Ovary (tissue), 7 donors: ENCODE measurements at regions not wholly inside any gene's neighbourhood (a gene's known extent, or its start where the extent isn't known, plus 50 kb on each side); places are given as distances from the start of the nearest gene placed in this dataset.

Source experiments
- DNase-seq, 5 donors: peaks; one replicate each; pipeline ENCODE4 v3.0.0-alpha.2; 2019 to 2020
- H3K27ac ChIP-seq, 2 donors: fragments of 200-600 bp; one replicate each; pipeline versions ENCODE4 v1.5.1 to v1.8.0; 2019 to 2022
- H3K27me3 ChIP-seq: fragments of 200-600 bp; one replicate; pipeline ENCODE4 v1.8.0; 2022
- H3K36me3 ChIP-seq: fragments of 200-600 bp; sonication (generic); one replicate; pipeline ENCODE4 v1.5.1; 2019
- H3K4me1 ChIP-seq: one replicate; pipeline ENCODE4 v1.8.1; 2013; ENCODE audit warnings: mild to moderate bottlenecking, moderate library complexity; ENCODE audit not compliant: insufficient read depth
- H3K4me3 ChIP-seq: fragments of 200-600 bp; sonication (generic); one replicate; pipeline ENCODE4 v1.5.1; 2017
- H3K9me3 ChIP-seq, 2 donors: fragments of 200-600 bp in 1 of 2; sonication (generic) in 1 of 2; one replicate each; pipeline versions ENCODE4 v1.5.1 to v1.8.1; 2013 to 2019; ENCODE audit warnings: mild to moderate bottlenecking in 1 of 2, moderate library complexity in 1 of 2
- CTCF ChIP-seq, 3 donors: fragments of 450-650 bp in 2 of 3; fragments of 200-600 bp in 1 of 3; IDR thresholded peaks; one replicate each; pipeline versions ENCODE4 v1.5.1 to v1.8.0; 2016 to 2022; ENCODE audit warnings: antibody characterized with exemption in 3 of 3, mild to moderate bottlenecking in 1 of 3
- EP300 ChIP-seq: sonication (generic); formaldehyde crosslinking; IDR thresholded peaks from one replicate; pipeline ENCODE4 v1.6.1; 2017; ENCODE audit warnings: antibody characterized with exemption
- POLR2A ChIP-seq: fragments of 450-650 bp; IDR thresholded peaks from one replicate; pipeline ENCODE4 v1.6.1; 2017; ENCODE audit warnings: antibody characterized with exemption, mild to moderate bottlenecking, moderate library complexity
- WGBS, 3 donors: extraction: QIAGEN DNeasy Blood & Tissue Kit in 1 of 3; methylation state at CpG; one replicate each; pipeline versions ENCODE4 v1.1.5 to v1.1.7; 2013 to 2017; 5-methylcytosine and 5-hydroxymethylcytosine counted together
- intact Hi-C, 4 donors: fragments of 100-400 bp; cut with DNase I; formaldehyde crosslinking; loops; one replicate each; pipeline versions ENCODE4 v1.11.0 to v1.15.1; 2022 to 2023
- donor health status: DM: no; HTN: no; CAD: no; lungs with moderate emphysema.
- donor health status: DM: no; HTN: no; CAD: no.
- donor health status: Bipolar disorder and iron deficiency.
- donor health status: DM: no; HTN: no; CAD: no.
- donor health status: DM: yes; HTN: yes; CAD: no.

DNA sequence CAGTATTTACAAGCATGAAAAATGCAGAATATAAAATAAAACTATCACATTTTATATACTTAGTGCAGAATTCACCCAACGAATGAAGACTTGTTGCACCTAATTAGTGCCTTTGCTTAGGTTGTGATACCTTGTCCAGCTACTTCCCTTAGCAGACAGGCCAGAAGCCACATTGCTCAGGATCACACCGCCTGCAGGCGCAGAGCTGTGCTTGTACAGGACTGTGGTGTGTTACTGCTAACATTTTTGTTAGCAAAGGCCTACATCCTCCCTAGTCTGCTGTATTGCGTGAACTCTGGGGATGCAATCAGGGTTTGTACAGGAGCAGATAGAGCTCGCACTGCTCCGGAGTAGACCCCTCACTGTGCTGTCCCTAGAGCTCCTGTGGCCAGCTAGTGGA, 336.9 kb downstream of the CBLN2 start:
- Histone ChIP-seq H3K4me3 (no peak overlapping the region), H3K27ac (no peak overlapping the region), H3K27me3 (no peaks in the 10 kb centered on the region), H3K4me1 (no peaks in the 10 kb centered on the region), H3K36me3 (no peaks in the 10 kb centered on the region), H3K9me3 (no peaks in the 10 kb centered on the region)
- DNase-seq = no peak
- intact Hi-C loops = no loop called here
- WGBS, 3 donors = 73 to 86% (median 85%) methylated on average over 6 of the region's 6 CpGs
- no peak for TF ChIP-seq POLR2A
- no peak for TF ChIP-seq EP300
- TF ChIP-seq CTCF (IDR thresholded peaks at IDR 0.05) = no peak

GRCh38 chr18:72206814-72207213, 337.3 kb downstream of the CBLN2 start:
- H3K36me3 ChIP-seq = no peaks in the 10 kb centered on the region
- TF ChIP-seq POLR2A (no peak), EP300 (no peak), CTCF (IDR thresholded peaks at IDR 0.05) (no peak)
- WGBS, 3 donors = 48 to 75% (median 65%) methylated on average over 1 of the region's 1 CpG
- no peak overlapping the region for H3K27ac ChIP-seq
- no peaks in the 10 kb centered on the region for H3K9me3 ChIP-seq
- no peaks in the 10 kb centered on the region for H3K27me3 ChIP-seq
- no peak overlapping the region for H3K4me3 ChIP-seq
- DNase-seq = no peak
- H3K4me1 ChIP-seq = no peaks in the 10 kb centered on the region
- intact Hi-C loops = no loop called here

DNA sequence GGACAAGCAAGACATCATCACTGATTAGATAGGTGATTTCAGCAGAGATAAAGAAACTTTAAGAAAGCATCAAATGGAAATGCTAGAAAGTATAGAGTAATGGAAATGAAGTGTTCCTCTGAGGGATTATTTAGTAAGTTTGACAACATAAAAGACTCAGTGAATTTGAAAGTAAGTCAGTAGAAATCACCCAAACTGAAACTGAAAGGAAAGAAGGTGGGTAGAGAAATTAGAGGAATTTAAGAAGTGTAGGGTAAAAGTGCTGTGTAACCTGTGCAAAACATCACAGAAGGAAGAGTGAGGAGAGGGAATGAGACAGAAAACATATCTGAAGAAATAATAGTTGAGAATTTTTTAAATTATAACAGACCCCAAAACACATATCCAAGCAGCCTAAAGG, 343.1 kb downstream of the CBLN2 start:
- intact Hi-C loops = no loop called here
- H3K36me3 ChIP-seq = no peaks in the 10 kb centered on the region
- H3K4me1 ChIP-seq = no peaks in the 10 kb centered on the region
- no peaks in the 10 kb centered on the region for H3K9me3 ChIP-seq
- no peak for TF ChIP-seq POLR2A
- no peak for TF ChIP-seq EP300
- no peak for TF ChIP-seq CTCF (IDR thresholded peaks at IDR 0.05)
- no peak overlapping the region for H3K27ac ChIP-seq
- DNase-seq = no peak
- H3K4me3 ChIP-seq = no peak overlapping the region
- H3K27me3 ChIP-seq = no peaks in the 10 kb centered on the region

DNA sequence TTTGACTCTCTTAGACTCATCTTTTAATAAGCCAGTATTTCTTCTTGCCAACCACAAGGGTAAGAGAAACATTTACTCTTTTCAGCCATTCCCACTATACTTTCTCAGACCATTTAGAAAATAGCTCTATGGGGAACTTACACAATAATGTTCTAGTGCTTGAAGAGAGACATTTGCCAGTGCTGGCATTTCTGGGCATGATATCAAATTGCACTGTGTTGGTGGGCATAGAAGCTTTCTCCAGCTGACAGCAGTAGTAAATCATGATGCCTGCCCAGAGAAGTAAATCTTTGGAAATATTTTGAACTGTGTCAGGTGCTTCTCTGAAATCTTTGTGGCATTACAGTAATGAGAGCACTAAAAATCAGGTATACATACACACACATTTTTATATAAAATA, 346.6 kb downstream of the CBLN2 start:
- Histone ChIP-seq H3K36me3 (no peaks in the 10 kb centered on the region), H3K27me3 (no peaks in the 10 kb centered on the region), H3K9me3 (no peaks in the 10 kb centered on the region), H3K4me3 (no peak overlapping the region), H3K27ac (no peak overlapping the region), H3K4me1 (no peaks in the 10 kb centered on the region)
- TF ChIP-seq CTCF (IDR thresholded peaks at IDR 0.05) = no peak
- no peak for TF ChIP-seq EP300
- TF ChIP-seq POLR2A = no peak
- no peak for DNase-seq
- intact Hi-C loops = no loop called here

- Histone ChIP-seq H3K4me1 (no peaks in the 10 kb centered on the region), H3K36me3 (no peaks in the 10 kb centered on the region), H3K4me3 (no peak overlapping the region), H3K27me3 (no peaks in the 10 kb centered on the region), H3K27ac (no peak overlapping the region), H3K9me3 (no peaks in the 10 kb centered on the region)
- 78 to 87% (median 84%) methylated on average over 6 of the region's 6 CpGs for WGBS, 3 donors
- DNase-seq = no peak
- intact Hi-C loops = no loop called here
- no peak for TF ChIP-seq POLR2A
Measured at GRCh38 chr18:72194072-72194471, 350.1 kb downstream of the CBLN2 start.
